Left ventricle myocardium inferior (tissue), 1 donor: ENCODE measurements at regions not wholly inside any gene's neighbourhood (a gene's known extent, or its start where the extent isn't known, plus 50 kb on each side); places are given as distances from the start of the nearest gene placed in this dataset.
A peak's percentile ranks its signal among the peaks of the same experiment; 100 is the strongest.

Experiments
- DNase-seq: peaks from one replicate; pipeline ENCODE4 v3.0.0-alpha.2; 2020
- H3K27ac ChIP-seq: fragments of 200-600 bp; replicated peaks from 2 replicates; pipeline ENCODE4 v1.8.0; 2021
- H3K27me3 ChIP-seq: fragments of 200-600 bp; 2 replicates; pipeline ENCODE4 v1.8.0; 2021; ENCODE audit warnings: low read depth
- H3K36me3 ChIP-seq: fragments of 200-600 bp; 2 replicates; pipeline ENCODE4 v1.8.0; 2021
- H3K4me1 ChIP-seq: fragments of 200-600 bp; 2 replicates; pipeline ENCODE4 v1.8.0; 2021
- H3K4me3 ChIP-seq: fragments of 200-600 bp; 2 replicates; pipeline ENCODE4 v1.8.0; 2021; ENCODE audit warnings: mild to moderate bottlenecking, moderate library complexity
- H3K9me3 ChIP-seq: fragments of 200-600 bp; replicated peaks from 2 replicates; pipeline ENCODE4 v1.8.0; 2021
- CTCF ChIP-seq: fragments of 200-600 bp; IDR thresholded peaks from 2 replicates; pipeline ENCODE4 v1.8.0; 2021; ENCODE audit warnings: antibody characterized with exemption, mild to moderate bottlenecking, borderline replicate concordance
- intact Hi-C: fragments of 100-400 bp; cut with micrococcal nuclease; formaldehyde crosslinking; loops from one replicate; pipeline ENCODE4 v1.11.0; 2022
- donor health status: DM: no; HTN: yes; CAD: no; lungs with severe emphysema.

- DNase-seq, result no peak
- no peaks in the 10 kb centered on the region for H3K36me3 ChIP-seq
- peak; percentile 79 for TF ChIP-seq CTCF
- H3K4me1 ChIP-seq, result no peaks in the 10 kb centered on the region
- H3K4me3 ChIP-seq, result no peak overlapping the region
- peaks cover 10% of the 10 kb centered on the region for H3K9me3 ChIP-seq
- no peak overlapping the region for H3K27ac ChIP-seq
- intact Hi-C loops, result loop anchor here (10.0 kb wide), 1 partner anchor 236 kb away; no protein-coding TSS in a partner anchor
- H3K27me3 ChIP-seq, result no peaks in the 10 kb centered on the region
Observed at GRCh38 chr6:132161283-132161682, 210.1 kb upstream of the CCN2 start.

- Histone ChIP-seq H3K27ac (peak overlapping the region; percentile 27), H3K36me3 (no peaks in the 10 kb centered on the region), H3K9me3 (no peaks in the 10 kb centered on the region), H3K27me3 (no peaks in the 10 kb centered on the region), H3K4me1 (no peaks in the 10 kb centered on the region), H3K4me3 (no peak overlapping the region)
- intact Hi-C loops, result no loop called here
- DNase-seq, result no peak
- no peak for TF ChIP-seq CTCF
Observed at GRCh38 chr6:132153221-132153898, 202.2 kb upstream of the CCN2 start.

GRCh38 chr6:132147530-132148011 lies 196.4 kb upstream of the CCN2 start:
- H3K9me3 ChIP-seq, result no peaks in the 10 kb centered on the region
- no peak overlapping the region for H3K27ac ChIP-seq
- H3K36me3 ChIP-seq, result no peaks in the 10 kb centered on the region
- DNase-seq, result no peak
- no peak for TF ChIP-seq CTCF
- no peaks in the 10 kb centered on the region for H3K27me3 ChIP-seq
- H3K4me3 ChIP-seq, result no peak overlapping the region
- intact Hi-C loops, result no loop called here
- no peaks in the 10 kb centered on the region for H3K4me1 ChIP-seq

- Histone ChIP-seq H3K27ac (no peak overlapping the region), H3K36me3 (no peaks in the 10 kb centered on the region), H3K4me1 (no peaks in the 10 kb centered on the region), H3K27me3 (no peaks in the 10 kb centered on the region), H3K4me3 (no peak overlapping the region), H3K9me3 (no peaks in the 10 kb centered on the region)
- intact Hi-C loops, result no loop called here
- DNase-seq, result no peak
- TF ChIP-seq CTCF, result no peak
Observed at GRCh38 chr6:132144456-132144855, 193.3 kb upstream of the CCN2 start.

GRCh38 chr6:132143258-132143657 lies 192.1 kb upstream of the CCN2 start:
- Histone ChIP-seq H3K36me3 (no peaks in the 10 kb centered on the region), H3K9me3 (no peaks in the 10 kb centered on the region), H3K4me3 (no peak overlapping the region), H3K27me3 (no peaks in the 10 kb centered on the region), H3K27ac (no peak overlapping the region), H3K4me1 (no peaks in the 10 kb centered on the region)
- DNase-seq, result no peak
- intact Hi-C loops, result no loop called here
- TF ChIP-seq CTCF, result no peak
